Smooth muscle cell (in vitro differentiated cells): ENCODE measurements at regions not wholly inside any gene's neighbourhood (a gene's known extent, or its start where the extent isn't known, plus 50 kb on each side); places are given as distances from the start of the nearest gene placed in this dataset.
A peak's percentile ranks its signal among the peaks of the same experiment; 100 is the strongest.

Experiments
- DNase-seq: peaks from one replicate; lab custom pipeline; 2025; ENCODE audit not compliant: unreplicated experiment; lab: John Stamatoyannopoulos, UW
- H2AFZ ChIP-seq: fragments of 200-600 bp; sonication (generic); 2 replicates; pipeline ENCODE4 v1.6.0; 2016; ENCODE audit warnings: antibody characterized with exemption, low read depth, mild to moderate bottlenecking
- H3F3A ChIP-seq: fragments of 200-600 bp; sonication (generic); 2 replicates; pipeline ENCODE4 v1.6.0; 2017; ENCODE audit warnings: antibody characterized with exemption, low read depth
- H3K27ac ChIP-seq: fragments of 200-600 bp; sonication (generic); 2 replicates; pipeline ENCODE4 v1.5.1; 2016; ENCODE audit warnings: low read depth, mild to moderate bottlenecking
- H3K27me3 ChIP-seq: fragments of 200-600 bp; sonication (generic); 2 replicates; pipeline ENCODE4 v1.6.1; 2016; ENCODE audit warnings: low read depth, mild to moderate bottlenecking
- H3K36me3 ChIP-seq: fragments of 200-600 bp; sonication (generic); 2 replicates; pipeline ENCODE4 v1.5.1; 2016; ENCODE audit warnings: low read depth
- H3K4me1 ChIP-seq: fragments of 200-600 bp; sonication (generic); 2 replicates; pipeline ENCODE4 v1.5.1; 2016; ENCODE audit warnings: low read depth
- H3K4me2 ChIP-seq: fragments of 200-600 bp; sonication (generic); 2 replicates; pipeline ENCODE4 v1.6.0; 2016; ENCODE audit warnings: mild to moderate bottlenecking
- H3K4me3 ChIP-seq: fragments of 200-600 bp; sonication (generic); 2 replicates; pipeline ENCODE4 v1.5.1; 2016; ENCODE audit warnings: mild to moderate bottlenecking
- H3K79me2 ChIP-seq: fragments of 200-600 bp; sonication (generic); 2 replicates; pipeline ENCODE4 v1.6.0; 2016; ENCODE audit warnings: low read depth, mild to moderate bottlenecking
- H3K9ac ChIP-seq: fragments of 200-600 bp; sonication (generic); 2 replicates; pipeline ENCODE4 v1.6.0; 2016; ENCODE audit warnings: low read depth
- H3K9me3 ChIP-seq: fragments of 200-600 bp; sonication (generic); replicated peaks from 2 replicates; pipeline ENCODE4 v1.5.1; 2016; ENCODE audit warnings: low read depth
- H4K20me1 ChIP-seq: fragments of 200-600 bp; sonication (generic); 2 replicates; pipeline ENCODE4 v1.6.0; 2016; ENCODE audit warnings: low read depth
- CTCF ChIP-seq: fragments of 200-600 bp; sonication (generic); IDR thresholded peaks from 2 replicates; pipeline ENCODE4 v1.5.1; 2017; ENCODE audit warnings: borderline replicate concordance, mild to moderate bottlenecking, antibody characterized with exemption; ENCODE audit not compliant: insufficient read depth, poor library complexity, severe bottlenecking
- WGBS: methylation state at CpG from one replicate; pipeline ENCODE4 v1.1.7; 2016; ENCODE audit warnings: low lambda C conversion rate; 5-methylcytosine and 5-hydroxymethylcytosine counted together

DNA sequence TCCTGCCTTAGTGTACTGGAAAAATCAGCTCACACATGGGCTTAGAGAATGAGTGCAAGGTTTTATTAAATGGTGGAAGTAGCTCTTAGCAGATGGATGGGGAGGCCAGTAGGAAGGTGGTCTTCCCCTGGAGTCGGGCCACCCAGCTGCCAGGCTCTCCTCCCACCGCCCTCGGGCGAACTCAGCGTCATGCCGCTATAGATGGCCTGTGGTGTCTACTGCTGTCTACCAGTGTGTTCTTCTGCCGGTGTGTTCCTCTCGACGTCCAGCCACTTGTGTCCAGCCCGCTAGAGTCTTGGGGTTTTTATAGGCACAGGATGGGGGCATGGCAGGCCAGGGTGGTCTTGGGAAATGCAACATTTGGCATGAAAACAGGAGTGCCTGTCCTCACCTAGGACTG lies 198.7 kb upstream of the NDST3 start:
- H3K4me2 ChIP-seq = no peak overlapping the region
- H3K4me1 ChIP-seq = no peaks in the 10 kb centered on the region
- no peak overlapping the region for H2AFZ ChIP-seq
- no peaks in the 10 kb centered on the region for H3K27me3 ChIP-seq
- no peaks in the 10 kb centered on the region for H3K9me3 ChIP-seq
- TF ChIP-seq CTCF = no peak
- no peaks in the 10 kb centered on the region for H3F3A ChIP-seq
- no peak overlapping the region for H3K27ac ChIP-seq
- no peaks in the 10 kb centered on the region for H3K79me2 ChIP-seq
- 98% methylated on average over 10 of the region's 10 CpGs for WGBS
- H4K20me1 ChIP-seq = no peaks in the 10 kb centered on the region
- H3K9ac ChIP-seq = no peak overlapping the region
- no peak overlapping the region for H3K4me3 ChIP-seq
- no peak for DNase-seq
- H3K36me3 ChIP-seq = no peaks in the 10 kb centered on the region

DNA sequence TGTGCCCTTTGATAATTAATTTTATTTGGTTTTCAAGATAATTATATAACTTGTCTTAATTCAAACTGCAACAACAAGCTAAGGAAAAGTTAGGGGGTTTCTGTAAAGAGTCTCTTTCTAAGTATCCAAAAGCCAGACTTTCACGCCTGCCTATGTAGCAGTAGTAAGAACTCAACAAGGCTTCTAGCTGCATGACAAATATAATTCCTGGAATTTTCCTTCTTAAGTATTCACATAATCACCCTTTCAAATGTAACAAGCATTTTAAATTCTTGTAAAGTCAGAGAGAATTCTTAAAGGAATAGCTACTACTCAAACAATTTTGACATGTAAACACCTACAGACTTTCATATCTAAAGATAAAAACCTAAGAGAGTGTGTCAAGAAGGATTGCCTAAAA lies 189.7 kb upstream of the NDST3 start:
- TF ChIP-seq CTCF = no peak
- Histone ChIP-seq H3K27ac (no peak overlapping the region), H3K79me2 (no peaks in the 10 kb centered on the region), H2AFZ (peak overlapping the region; percentile 45), H3K4me1 (no peaks in the 10 kb centered on the region), H3K27me3 (no peaks in the 10 kb centered on the region), H4K20me1 (no peaks in the 10 kb centered on the region), H3K9me3 (no peaks in the 10 kb centered on the region), H3K36me3 (no peaks in the 10 kb centered on the region), H3K4me2 (no peak overlapping the region), H3K4me3 (no peak overlapping the region), H3K9ac (no peak overlapping the region), H3F3A (no peaks in the 10 kb centered on the region)
- DNase-seq = no peak
- 73% methylated on average over 1 of the region's 1 CpG for WGBS

GRCh38 chr4:117845270-117845669 lies 189.0 kb upstream of the NDST3 start:
- 100% methylated on average over 1 of the region's 1 CpG for WGBS
- Histone ChIP-seq H3K4me1 (no peaks in the 10 kb centered on the region), H3K27me3 (no peaks in the 10 kb centered on the region), H3K9ac (no peak overlapping the region), H3K27ac (no peak overlapping the region), H3K4me3 (no peak overlapping the region), H3K9me3 (no peaks in the 10 kb centered on the region), H4K20me1 (no peaks in the 10 kb centered on the region), H3K79me2 (no peaks in the 10 kb centered on the region), H3K4me2 (no peak overlapping the region), H3F3A (no peaks in the 10 kb centered on the region), H3K36me3 (no peaks in the 10 kb centered on the region), H2AFZ (no peak overlapping the region)
- no peak for DNase-seq
- TF ChIP-seq CTCF = no peak

DNA sequence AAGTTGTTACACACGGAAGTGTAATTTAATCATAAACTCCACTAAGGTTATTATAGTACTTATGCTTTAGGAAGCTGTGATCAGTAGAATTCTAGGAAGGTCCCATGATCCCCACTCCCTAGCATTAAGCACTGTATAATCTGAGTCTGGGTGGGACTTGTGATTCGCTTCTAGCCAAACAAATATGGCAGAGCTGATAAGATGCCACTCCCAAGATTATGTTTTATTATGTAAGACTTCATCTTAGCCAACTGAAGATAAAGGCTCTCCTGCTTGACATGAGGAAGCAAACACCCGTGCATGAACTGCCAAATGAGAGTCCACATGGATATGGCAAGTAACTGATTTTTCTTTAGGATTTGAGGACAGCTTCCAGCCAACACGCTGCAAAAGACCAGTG lies 186.4 kb upstream of the NDST3 start:
- WGBS = 88% methylated on average over 4 of the region's 4 CpGs
- Histone ChIP-seq H3K27ac (no peak overlapping the region), H3K4me2 (no peak overlapping the region), H3K9me3 (no peaks in the 10 kb centered on the region), H3K4me3 (no peak overlapping the region), H3K4me1 (no peaks in the 10 kb centered on the region), H2AFZ (no peak overlapping the region), H3K79me2 (no peaks in the 10 kb centered on the region), H3F3A (no peaks in the 10 kb centered on the region), H3K36me3 (peaks cover 3% of the 10 kb centered on the region), H3K9ac (no peak overlapping the region), H3K27me3 (no peaks in the 10 kb centered on the region), H4K20me1 (no peaks in the 10 kb centered on the region)
- DNase-seq = no peak
- TF ChIP-seq CTCF = no peak
